ENCODE measurements at regions not wholly inside any gene's neighbourhood (a gene's known extent, or its start where the extent isn't known, plus 50 kb on each side); places are given as distances from the start of the nearest gene placed in this dataset.

DNA sequence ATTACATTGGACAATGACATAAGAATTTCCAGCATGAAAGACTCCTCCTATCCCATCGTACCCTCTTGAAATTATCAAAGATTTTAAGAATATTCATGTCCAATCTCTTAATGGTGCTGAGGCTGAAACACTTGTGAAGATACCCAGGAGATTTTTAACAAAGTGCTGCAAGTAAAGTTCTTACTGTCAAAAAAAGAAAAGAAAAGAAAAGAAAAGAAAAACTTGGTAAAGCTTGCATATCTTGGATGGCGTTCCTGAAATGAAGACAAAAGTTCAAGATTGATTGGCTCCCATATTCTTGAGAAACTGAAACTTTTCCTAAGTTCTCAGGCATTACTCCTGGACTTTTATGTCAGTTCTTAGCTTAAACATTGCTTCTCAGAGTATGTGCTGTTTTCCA is 1010.5 kb upstream of the PIK3C3 start:
- DNase-seq (ENCODE audit: low spot score): no peak

DNA sequence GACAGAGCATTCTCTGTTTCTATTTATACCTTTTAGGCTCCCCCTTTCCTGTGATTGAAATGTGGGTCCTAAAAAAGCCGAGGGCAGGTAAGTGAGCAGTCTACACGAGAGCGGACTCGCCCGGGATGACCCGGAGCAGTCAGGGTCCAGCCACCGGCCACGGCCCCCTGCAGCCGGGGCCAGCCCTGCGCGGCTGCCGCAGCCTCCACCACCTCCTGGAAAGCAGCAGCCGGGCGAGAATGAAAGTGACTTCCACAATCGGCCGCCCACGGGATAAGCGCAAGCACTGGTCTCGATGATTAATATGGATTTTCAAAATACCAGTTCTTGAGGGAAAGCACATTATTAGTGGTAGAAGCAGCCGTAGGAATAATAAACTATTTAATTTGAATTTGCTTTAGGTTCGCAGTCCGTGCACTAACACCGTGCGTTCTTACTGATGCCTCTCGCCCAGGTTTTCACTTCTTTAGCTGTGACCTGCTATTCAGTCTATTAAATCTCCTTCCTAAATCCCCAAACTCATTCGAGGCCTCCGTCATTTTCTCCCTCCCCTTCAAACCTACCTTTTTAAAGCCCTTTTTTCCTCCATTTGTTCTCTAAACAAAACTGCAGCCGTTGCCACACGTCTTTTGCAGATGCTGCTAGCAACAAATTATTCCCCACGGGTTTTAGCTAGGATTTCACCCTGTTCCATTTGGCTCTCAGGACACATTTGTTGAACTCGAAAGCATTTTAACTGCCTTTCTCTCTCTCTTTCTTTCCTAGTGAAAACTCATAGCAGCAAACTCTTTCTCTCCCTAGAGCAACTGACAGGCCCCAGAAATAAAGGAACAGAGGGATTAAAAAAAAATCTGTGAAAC is 1015.1 kb upstream of the PIK3C3 start:
- no peak for DNase-seq (ENCODE audit: low spot score)

DNA sequence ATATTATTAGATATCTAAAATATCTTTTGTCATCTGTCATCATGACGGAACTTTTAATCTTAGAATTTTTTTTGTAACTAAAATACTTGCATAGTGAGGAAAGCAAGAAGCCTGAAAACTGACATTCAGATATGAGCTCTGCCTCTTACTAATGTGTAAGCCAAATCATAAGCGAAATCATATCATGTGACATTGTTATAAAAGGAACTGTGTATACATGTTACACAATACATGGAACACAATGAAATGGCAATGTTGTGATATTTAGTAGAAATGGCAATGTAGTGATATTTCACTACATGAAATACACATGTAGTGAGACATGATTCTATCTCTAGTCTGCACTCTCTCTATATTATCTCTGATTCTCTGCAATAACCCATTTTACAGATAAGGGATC is 1016.4 kb upstream of the PIK3C3 start:
- DNase-seq (ENCODE audit: low spot score): no peak

- no peak for DNase-seq (ENCODE audit: low spot score)
Measured at GRCh38 chr18:40937386-40937785, 1017.6 kb upstream of the PIK3C3 start.

DNA sequence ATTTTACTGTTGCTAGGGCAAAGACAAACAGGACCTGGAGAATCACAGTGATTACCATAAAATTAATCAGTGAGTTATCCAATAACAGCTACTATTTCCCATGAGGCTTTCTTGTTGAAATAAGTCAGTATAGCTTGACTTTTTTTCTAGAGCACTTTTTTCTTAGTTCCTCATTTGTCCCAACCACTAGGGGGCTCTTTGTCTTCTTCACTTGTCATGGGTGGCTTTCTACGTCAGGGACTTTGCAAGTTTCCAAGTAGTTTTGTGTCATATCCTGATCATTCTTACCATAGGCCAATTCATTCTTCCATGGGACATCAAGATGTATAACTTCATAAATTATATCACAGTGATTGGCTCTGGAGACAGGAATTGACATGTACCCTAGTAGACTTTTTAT is 1019.6 kb upstream of the PIK3C3 start:
- peak; percentile 16 for DNase-seq (ENCODE audit: low spot score)

- DNase-seq (ENCODE audit: low spot score): no peak
Measured at GRCh38 chr18:40932862-40933261, 1022.2 kb upstream of the PIK3C3 start.

DNA sequence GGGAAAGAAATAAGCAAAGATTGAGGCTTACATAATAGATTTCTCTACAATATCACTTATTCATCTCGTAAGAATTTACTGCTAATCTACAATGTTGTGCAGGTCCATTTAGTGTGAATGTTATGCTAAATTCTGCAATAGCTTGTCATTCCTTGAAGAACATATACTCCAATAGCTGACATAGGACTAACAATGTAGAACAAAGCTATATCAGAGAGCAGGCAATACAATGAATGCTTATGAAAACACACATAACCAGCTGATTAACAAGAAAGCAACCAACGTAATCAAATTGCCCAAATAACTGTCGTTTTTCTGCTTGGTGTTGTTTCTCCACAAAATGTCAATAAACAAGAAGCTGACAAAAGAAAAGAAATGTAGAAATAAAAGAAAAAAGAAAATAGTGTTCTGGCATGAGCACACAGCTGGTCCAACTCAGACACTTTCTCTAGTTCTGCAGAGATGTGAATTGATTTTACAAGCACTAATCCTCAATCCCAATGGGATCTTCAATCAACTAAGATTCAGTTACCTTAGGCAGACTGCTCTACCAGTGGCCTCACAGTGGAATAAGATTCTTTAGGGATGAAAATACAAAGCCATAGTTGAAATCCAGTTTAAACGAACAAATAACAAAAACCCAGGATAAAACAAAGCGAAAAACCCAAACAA is 1024.7 kb upstream of the PIK3C3 start:
- DNase-seq (ENCODE audit: low spot score): no peak

DNA sequence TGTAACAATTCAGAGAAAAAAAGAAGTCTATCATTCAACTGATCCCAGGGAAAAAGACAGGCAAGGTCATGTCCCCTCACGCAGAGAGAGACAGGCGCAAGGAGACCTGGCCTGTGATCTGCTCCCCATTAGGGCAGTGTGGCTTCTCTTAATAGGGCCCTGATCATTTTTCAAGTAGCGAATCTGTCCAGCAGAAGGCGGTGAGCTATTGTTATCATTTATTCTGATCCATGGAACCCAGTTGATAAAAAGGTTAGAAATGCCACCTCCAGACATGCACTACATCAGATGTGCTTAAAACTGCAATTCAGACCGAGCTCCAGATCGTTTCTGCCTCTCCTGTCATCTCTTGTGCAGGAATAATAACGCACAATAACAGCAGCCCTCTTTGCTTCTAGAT is 1025.6 kb upstream of the PIK3C3 start:
- DNase-seq (ENCODE audit: low spot score): no peak

GRCh38 chr18:40926679-40927078 is 1028.4 kb upstream of the PIK3C3 start:
- no peak for DNase-seq (ENCODE audit: low spot score)

- DNase-seq (ENCODE audit: low spot score): no peak
Measured at GRCh38 chr18:40925071-40925541, 1029.9 kb upstream of the PIK3C3 start.

DNA sequence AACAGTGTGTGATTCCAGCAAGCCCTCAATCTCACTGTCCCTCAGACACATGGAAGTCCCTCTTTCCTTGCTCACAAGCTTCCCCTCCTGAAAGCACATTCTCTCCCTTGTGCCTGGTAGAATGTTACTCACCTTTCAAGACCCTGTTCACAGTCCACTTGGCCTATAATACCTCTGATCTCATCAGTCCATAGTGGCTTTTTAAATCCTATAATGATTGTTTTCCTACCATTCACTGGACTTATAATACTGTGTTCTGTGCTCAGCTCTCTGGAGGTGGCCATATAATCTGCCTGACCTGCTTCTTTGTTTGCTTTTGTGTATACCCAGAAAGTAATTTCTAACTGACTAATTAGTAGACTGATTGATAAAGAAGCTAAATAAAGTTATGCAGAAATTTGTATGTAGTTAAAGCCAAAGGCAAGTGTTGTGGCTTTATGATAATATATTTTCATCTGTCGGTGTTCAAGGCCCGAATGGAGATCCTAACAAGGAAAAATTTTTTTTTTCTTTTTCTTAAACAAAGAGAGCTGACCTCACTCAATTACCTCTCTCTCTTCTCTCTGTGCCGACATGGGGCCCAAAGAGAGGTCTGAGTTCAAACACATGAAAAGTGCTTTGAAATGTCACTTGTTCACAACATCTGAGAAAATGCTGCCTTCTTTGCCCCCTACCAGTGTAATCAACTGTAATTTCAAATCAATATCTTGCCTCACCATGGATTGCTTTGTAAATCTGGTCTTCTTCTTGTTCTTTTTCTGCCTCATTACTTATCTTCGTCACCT is 1033.0 kb upstream of the PIK3C3 start:
- DNase-seq (ENCODE audit: low spot score): no peak

DNA sequence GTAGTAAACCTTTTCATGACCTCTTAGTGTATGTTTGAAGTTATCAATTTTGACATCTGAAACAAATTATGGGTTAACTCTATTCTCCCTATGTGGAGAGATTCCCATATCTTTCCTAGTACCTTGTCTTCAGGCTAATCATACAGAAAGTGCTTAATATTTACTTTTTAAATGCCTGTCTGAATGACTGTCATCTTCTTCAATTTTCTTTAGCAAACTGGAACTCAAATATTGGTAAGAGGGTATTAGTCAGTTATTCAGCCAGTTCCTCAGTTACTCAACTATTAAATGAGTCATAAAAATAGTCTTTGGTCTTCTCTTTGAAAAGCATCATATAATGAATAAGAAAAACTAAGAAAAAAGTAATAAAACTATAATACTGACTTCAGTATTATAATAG is 1038.0 kb upstream of the PIK3C3 start:
- DNase-seq (ENCODE audit: low spot score): no peak

- no peak for DNase-seq (ENCODE audit: low spot score)
Measured at GRCh38 chr18:40915724-40916123, 1039.3 kb upstream of the PIK3C3 start.

GRCh38 chr18:40911582-40912254 is 1043.3 kb upstream of the PIK3C3 start:
- no peak for DNase-seq (ENCODE audit: low spot score)

GRCh38 chr18:40911041-40911440 is 1044.0 kb upstream of the PIK3C3 start:
- DNase-seq (ENCODE audit: low spot score): no peak

- no peak for DNase-seq (ENCODE audit: low spot score)
Measured at GRCh38 chr18:40907842-40908241, 1047.2 kb upstream of the PIK3C3 start.

GRCh38 chr18:40904295-40904694 is 1050.7 kb upstream of the PIK3C3 start:
- DNase-seq (ENCODE audit: low spot score): no peak

DNA sequence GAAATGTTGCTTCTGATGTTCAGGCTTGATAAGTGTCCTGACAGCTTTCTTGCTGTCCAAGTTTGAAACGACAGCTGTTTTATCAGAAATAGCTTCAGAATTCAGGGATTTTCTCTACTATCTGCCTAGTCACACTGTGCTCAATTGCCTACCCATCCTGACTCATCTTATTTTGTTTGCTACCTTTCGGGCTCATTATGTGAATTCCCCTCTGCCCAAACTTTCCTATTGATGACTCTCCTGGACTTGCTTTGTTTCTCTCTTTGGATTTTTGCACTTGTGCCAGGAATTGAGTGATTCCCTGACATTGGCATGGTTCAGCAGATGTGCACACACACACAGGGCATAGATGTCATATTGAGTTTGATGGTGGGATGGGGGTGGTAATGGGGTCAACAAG is 1052.6 kb upstream of the PIK3C3 start:
- no peak for DNase-seq (ENCODE audit: low spot score)

DNA sequence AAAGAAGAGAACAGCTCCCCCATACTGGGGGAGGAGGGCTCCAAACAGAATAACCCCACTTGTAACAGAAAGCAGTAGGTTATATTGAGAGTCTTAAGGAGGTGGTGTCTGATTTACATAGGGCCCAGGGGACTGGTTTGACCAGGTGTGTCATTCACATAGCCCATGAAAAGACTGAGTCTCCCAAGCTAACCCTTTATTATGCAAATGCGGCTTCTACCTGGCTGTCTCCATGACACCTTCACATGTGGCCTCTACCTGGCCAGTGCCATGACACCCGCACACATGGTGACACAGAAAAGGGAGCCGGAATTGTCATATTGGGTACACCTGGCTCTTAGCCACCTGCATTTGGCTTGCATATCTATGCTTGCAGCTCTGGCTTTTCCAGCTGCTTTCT is 1057.2 kb upstream of the PIK3C3 start:
- DNase-seq (ENCODE audit: low spot score): no peak

DNA sequence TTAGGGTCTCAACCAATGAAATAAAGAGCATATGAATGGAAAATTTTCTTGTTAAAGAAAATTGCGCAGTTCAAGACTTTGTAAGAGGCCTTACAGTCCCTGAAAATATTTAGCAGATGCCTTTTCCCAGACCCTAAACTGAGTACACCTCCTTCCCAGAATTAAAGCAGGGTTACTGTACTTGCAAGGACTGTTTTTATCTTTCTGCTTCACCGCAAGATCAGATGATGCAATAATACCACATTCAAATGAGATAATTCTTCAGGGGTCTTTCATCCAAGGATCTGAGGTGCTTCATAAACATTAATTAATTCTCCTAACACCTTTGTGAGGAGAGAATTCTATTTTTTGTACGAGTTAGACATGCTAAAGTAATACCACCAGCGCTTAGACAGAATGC is 1071.8 kb upstream of the PIK3C3 start:
- DNase-seq (ENCODE audit: low spot score): no peak

GRCh38 chr18:40882468-40882867 is 1072.6 kb upstream of the PIK3C3 start:
- no peak for DNase-seq (ENCODE audit: low spot score)

DNA sequence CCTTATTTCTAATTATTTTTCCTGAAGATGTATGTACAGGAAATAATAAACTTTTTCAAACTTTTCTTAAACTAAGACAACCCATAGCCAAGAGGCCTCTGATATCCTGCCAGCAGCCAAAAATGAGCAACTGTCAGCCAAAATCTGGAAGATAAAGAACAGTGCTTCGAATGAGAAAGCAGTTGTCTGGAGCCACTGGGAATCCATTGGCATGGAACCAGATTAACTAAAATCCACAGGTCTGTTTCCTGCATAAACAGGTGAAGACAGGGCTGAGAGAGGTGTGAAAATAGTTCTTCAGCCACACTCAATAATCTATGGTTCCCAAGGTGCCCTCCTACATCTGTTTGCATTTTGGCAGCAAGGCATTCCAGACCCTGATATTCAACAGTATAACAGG is 1076.7 kb upstream of the PIK3C3 start:
- DNase-seq (ENCODE audit: low spot score): no peak
